ENCODE measurements at regions not wholly inside any gene's neighbourhood (a gene's known extent, or its start where the extent isn't known, plus 50 kb on each side); places are given as distances from the start of the nearest gene placed in this dataset.

- TF ChIP-seq ZNF354C (tag by site-specific recombination; IDR thresholded peaks at IDR 0.05; ENCODE audit: borderline replicate concordance, low read depth) (no peak), BCL6B (tag by site-specific recombination; IDR thresholded peaks at IDR 0.05) (no peak), PBX3 (CRISPR knock-in tag; IDR thresholded peaks at IDR 0.05) (no peak), HOXD13 (CRISPR knock-in tag; IDR thresholded peaks at IDR 0.05; ENCODE audit: borderline replicate concordance) (no peak), ZBTB49 (tag by site-specific recombination; IDR thresholded peaks at IDR 0.05; ENCODE audit: low read depth) (no peak), ZNF555 (tag by site-specific recombination; conservative IDR thresholded peaks at IDR 0.05) (no peak), ZNF266 (tag by site-specific recombination; IDR thresholded peaks at IDR 0.05; ENCODE audit: low read depth) (no peak), ZNF184 (tag by site-specific recombination; IDR thresholded peaks at IDR 0.05) (no peak), ZBTB44 (tag by site-specific recombination; IDR thresholded peaks at IDR 0.05) (no peak), ZNF146 (tag by site-specific recombination; IDR thresholded peaks at IDR 0.05) (no peak), ZSCAN30 (tag by site-specific recombination; IDR thresholded peaks at IDR 0.05) (no peak)
- H3K27ac ChIP-seq (ENCODE audit: extremely low read depth, low read depth, low read length): no peak overlapping the region
- ChIA-PET CTCF (interaction anchor here (0.6 kb wide), 1 partner anchor 549 kb away, joined by 4 read pairs; no protein-coding TSS in a partner anchor), POLR2A (no interaction called here)
- H3K4me1 ChIP-seq (ENCODE audit: control insufficient read depth, insufficient read depth, low read length): no peaks in the 10 kb centered on the region
- H3K4me3 ChIP-seq (ENCODE audit: low read depth, low read length): no peak overlapping the region
- H3K9me3 ChIP-seq (ENCODE audit: control insufficient read depth, insufficient read depth, low read depth, low read length): no peaks in the 10 kb centered on the region
- no peaks in the 10 kb centered on the region for H3K36me3 ChIP-seq (ENCODE audit: control insufficient read depth in 2 of 2, insufficient read depth in 1 of 2, low read length in 2 of 2)
These were observed 233.7 kb downstream of the MYCN start for GRCh38 chr2:16173893-16174692.

GRCh38 chr2:16172324-16173175, 232.2 kb downstream of the MYCN start:
- no peak overlapping the region for H3K27ac ChIP-seq (ENCODE audit: extremely low read depth, low read depth, low read length)
- H3K36me3 ChIP-seq (ENCODE audit: control insufficient read depth in 2 of 2, insufficient read depth in 1 of 2, low read length in 2 of 2): no peaks in the 10 kb centered on the region
- ChIA-PET CTCF (interaction anchor here (1.0 to 1.4 kb wide), 2 partner anchors 7 to 109 kb away, joined by 3 read pairs; no protein-coding TSS in a partner anchor), POLR2A (no interaction called here)
- no peaks in the 10 kb centered on the region for H3K9me3 ChIP-seq (ENCODE audit: control insufficient read depth, insufficient read depth, low read depth, low read length)
- H3K4me1 ChIP-seq (ENCODE audit: control insufficient read depth, insufficient read depth, low read length): no peaks in the 10 kb centered on the region
- no peak overlapping the region for H3K4me3 ChIP-seq (ENCODE audit: low read depth, low read length)
- TF ChIP-seq ZSCAN5A (tag by site-specific recombination; IDR thresholded peaks at IDR 0.05): no peak
- TF ChIP-seq OVOL3 (tag by site-specific recombination; IDR thresholded peaks at IDR 0.05): no peak
- no peak for TF ChIP-seq SCRT1 (tag by site-specific recombination; IDR thresholded peaks at IDR 0.05; ENCODE audit: borderline replicate concordance)
- no peak for TF ChIP-seq PRDM10 (tag by site-specific recombination; IDR thresholded peaks at IDR 0.05)
